ENCODE measurements at regions not wholly inside any gene's neighbourhood (a gene's known extent, or its start where the extent isn't known, plus 50 kb on each side); places are given as distances from the start of the nearest gene placed in this dataset.

GRCh38 chr5:6902597-6902996, 189.4 kb downstream of the TENT4A start:
- Mint-ChIP-seq H3K27ac (no peak overlapping the region), H3K4me3 (no peak overlapping the region), H3K27me3 (peaks cover 0 to 9% of the 10 kb centered on the region in 2 donors), H3K9me3 (no peaks in the 10 kb centered on the region), H3K36me3 (ENCODE audit: insufficient read depth) (peaks cover 3% of the 10 kb centered on the region), H3K4me1 (ENCODE audit: low read depth in 2 of 2) (no peaks in the 10 kb centered on the region)
- DNase-seq = no peak
- no peak for ATAC-seq (replicated peaks)

- no peak for DNase-seq
- no peak for ATAC-seq (replicated peaks)
- H3K27ac Mint-ChIP-seq = no peak overlapping the region
- H3K36me3 Mint-ChIP-seq (ENCODE audit: insufficient read depth) = peaks cover 3% of the 10 kb centered on the region
- H3K27me3 Mint-ChIP-seq = peaks cover 0 to 13% of the 10 kb centered on the region in 2 donors
- no peaks in the 10 kb centered on the region for H3K4me1 Mint-ChIP-seq (ENCODE audit: low read depth in 2 of 2)
- no peak overlapping the region for H3K4me3 Mint-ChIP-seq
- no peaks in the 10 kb centered on the region for H3K9me3 Mint-ChIP-seq
These were observed 190.7 kb downstream of the TENT4A start for GRCh38 chr5:6903934-6904333.

- no peak overlapping the region for H3K27ac Mint-ChIP-seq
These were observed 191.6 kb downstream of the TENT4A start for GRCh38 chr5:6904860-6905259.

GRCh38 chr5:6905423-6905822, 192.2 kb downstream of the TENT4A start:
- Mint-ChIP-seq H3K36me3 (ENCODE audit: insufficient read depth) (peaks cover 3% of the 10 kb centered on the region), H3K4me3 (no peak overlapping the region), H3K9me3 (no peaks in the 10 kb centered on the region), H3K27me3 (peaks cover 0 to 13% of the 10 kb centered on the region in 2 donors), H3K27ac (no peak overlapping the region), H3K4me1 (ENCODE audit: low read depth in 2 of 2) (no peaks in the 10 kb centered on the region)
- ATAC-seq (replicated peaks) (no peak), DNase-seq (no peak)

More at GRCh38 chr5:6904860-6905259, 191.6 kb downstream of the TENT4A start:
- H3K36me3 Mint-ChIP-seq (ENCODE audit: insufficient read depth) = peaks cover 3% of the 10 kb centered on the region
- no peaks in the 10 kb centered on the region for H3K4me1 Mint-ChIP-seq (ENCODE audit: low read depth in 2 of 2)
- peaks cover 0 to 13% of the 10 kb centered on the region in 2 donors for H3K27me3 Mint-ChIP-seq
- no peaks in the 10 kb centered on the region for H3K9me3 Mint-ChIP-seq
- ATAC-seq (replicated peaks) (no peak), DNase-seq (no peak)
- H3K4me3 Mint-ChIP-seq = no peak overlapping the region

- no peaks in the 10 kb centered on the region for H3K9me3 Mint-ChIP-seq
- no peak overlapping the region for H3K27ac Mint-ChIP-seq
- H3K4me1 Mint-ChIP-seq (ENCODE audit: low read depth in 2 of 2) = no peaks in the 10 kb centered on the region
- H3K27me3 Mint-ChIP-seq = peaks cover 0 to 13% of the 10 kb centered on the region in 2 donors
- ATAC-seq (replicated peaks) = no peak
- DNase-seq = no peak
- H3K4me3 Mint-ChIP-seq = no peak overlapping the region
- H3K36me3 Mint-ChIP-seq (ENCODE audit: insufficient read depth) = peaks cover 3% of the 10 kb centered on the region
These were observed 192.7 kb downstream of the TENT4A start for GRCh38 chr5:6905883-6906282.

- Mint-ChIP-seq H3K4me3 (no peak overlapping the region), H3K9me3 (no peaks in the 10 kb centered on the region), H3K27me3 (peaks cover 0 to 23% of the 10 kb centered on the region in 2 donors), H3K36me3 (ENCODE audit: insufficient read depth) (peaks cover 3% of the 10 kb centered on the region), H3K27ac (no peak overlapping the region), H3K4me1 (ENCODE audit: low read depth in 2 of 2) (no peaks in the 10 kb centered on the region)
- DNase-seq (no peak), ATAC-seq (replicated peaks) (no peak)
These were observed 194.2 kb downstream of the TENT4A start for GRCh38 chr5:6907320-6907918.

- DNase-seq = no peak
- no peaks in the 10 kb centered on the region for H3K36me3 Mint-ChIP-seq (ENCODE audit: insufficient read depth)
- no peak overlapping the region for H3K4me3 Mint-ChIP-seq
- H3K27ac Mint-ChIP-seq = no peak overlapping the region
- H3K4me1 Mint-ChIP-seq (ENCODE audit: low read depth in 2 of 2) = no peaks in the 10 kb centered on the region
- peaks cover 0 to 41% of the 10 kb centered on the region in 2 donors for H3K27me3 Mint-ChIP-seq
- ATAC-seq (replicated peaks) = no peak
- no peaks in the 10 kb centered on the region for H3K9me3 Mint-ChIP-seq
These were observed 196.7 kb downstream of the TENT4A start for GRCh38 chr5:6909901-6910300.

- Mint-ChIP-seq H3K4me1 (ENCODE audit: low read depth in 2 of 2) (no peaks in the 10 kb centered on the region), H3K9me3 (peaks cover 0 to 9% of the 10 kb centered on the region in 2 donors), H3K27ac (no peak overlapping the region), H3K27me3 (peaks cover 0 to 51% of the 10 kb centered on the region in 2 donors), H3K36me3 (ENCODE audit: insufficient read depth) (no peaks in the 10 kb centered on the region), H3K4me3 (no peak overlapping the region)
- ATAC-seq (replicated peaks) (no peak), DNase-seq (no peak)
These were observed 197.7 kb downstream of the TENT4A start for GRCh38 chr5:6910950-6911349.

- no peak for DNase-seq
- Mint-ChIP-seq H3K4me1 (ENCODE audit: low read depth in 2 of 2) (no peaks in the 10 kb centered on the region), H3K4me3 (no peak overlapping the region), H3K27ac (no peak overlapping the region), H3K9me3 (peaks cover 2 to 9% of the 10 kb centered on the region in 2 donors), H3K36me3 (ENCODE audit: insufficient read depth) (no peaks in the 10 kb centered on the region), H3K27me3 (peaks cover 0 to 40% of the 10 kb centered on the region in 2 donors)
- no peak for ATAC-seq (replicated peaks)
These were observed 201.1 kb downstream of the TENT4A start for GRCh38 chr5:6914347-6914746.

- Mint-ChIP-seq H3K9me3 (peaks cover 2 to 9% of the 10 kb centered on the region in 2 donors), H3K27ac (no peak overlapping the region), H3K27me3 (peaks cover 0 to 40% of the 10 kb centered on the region in 2 donors), H3K36me3 (ENCODE audit: insufficient read depth) (no peaks in the 10 kb centered on the region), H3K4me1 (ENCODE audit: low read depth in 2 of 2) (no peaks in the 10 kb centered on the region), H3K4me3 (no peak overlapping the region)
- ATAC-seq (replicated peaks) = no peak
- DNase-seq = no peak
These were observed 202.3 kb downstream of the TENT4A start for GRCh38 chr5:6915574-6915973.

- Mint-ChIP-seq H3K27ac (no peak overlapping the region), H3K36me3 (ENCODE audit: insufficient read depth) (no peaks in the 10 kb centered on the region), H3K4me1 (ENCODE audit: low read depth in 2 of 2) (no peaks in the 10 kb centered on the region), H3K27me3 (peaks cover 0 to 21% of the 10 kb centered on the region in 2 donors), H3K9me3 (peaks cover 2 to 9% of the 10 kb centered on the region in 2 donors), H3K4me3 (no peak overlapping the region)
- ATAC-seq (replicated peaks) (no peak), DNase-seq (no peak)
These were observed 205.0 kb downstream of the TENT4A start for GRCh38 chr5:6918255-6918654.

- Mint-ChIP-seq H3K27me3 (peaks cover 0 to 4% of the 10 kb centered on the region in 2 donors), H3K4me1 (ENCODE audit: low read depth in 2 of 2) (no peaks in the 10 kb centered on the region), H3K27ac (no peak overlapping the region), H3K4me3 (no peak overlapping the region), H3K9me3 (peaks cover 2% of the 10 kb centered on the region in 2 donors), H3K36me3 (ENCODE audit: insufficient read depth) (no peaks in the 10 kb centered on the region)
- DNase-seq (no peak), ATAC-seq (replicated peaks) (no peak)
These were observed 207.5 kb downstream of the TENT4A start for GRCh38 chr5:6920628-6921256.

- Mint-ChIP-seq H3K36me3 (ENCODE audit: insufficient read depth) (no peaks in the 10 kb centered on the region), H3K9me3 (peaks cover 0 to 13% of the 10 kb centered on the region in 2 donors), H3K27me3 (no peaks in the 10 kb centered on the region), H3K4me3 (no peak overlapping the region), H3K4me1 (ENCODE audit: low read depth in 2 of 2) (no peaks in the 10 kb centered on the region), H3K27ac (no peak overlapping the region)
- DNase-seq (no peak), ATAC-seq (replicated peaks) (no peak)
These were observed 213.3 kb downstream of the TENT4A start for GRCh38 chr5:6926491-6927038.

- DNase-seq (no peak), ATAC-seq (replicated peaks) (no peak)
- Mint-ChIP-seq H3K27ac (no peak overlapping the region), H3K4me3 (no peak overlapping the region), H3K9me3 (no peaks in the 10 kb centered on the region), H3K27me3 (peaks cover 14 to 27% of the 10 kb centered on the region in 2 donors), H3K4me1 (ENCODE audit: low read depth in 2 of 2) (no peaks in the 10 kb centered on the region), H3K36me3 (ENCODE audit: insufficient read depth) (no peaks in the 10 kb centered on the region)
These were observed 222.8 kb downstream of the TENT4A start for GRCh38 chr5:6936031-6936430.
